22Rv1 (cell line): ENCODE measurements at regions not wholly inside any gene's neighbourhood (a gene's known extent, or its start where the extent isn't known, plus 50 kb on each side); places are given as distances from the start of the nearest gene placed in this dataset.

Source experiments
- ZFX ChIP-seq: fragments of 450-650 bp; IDR thresholded peaks from 2 replicates; pipeline ENCODE4 v1.6.1; 2017; ENCODE audit warnings: antibody characterized with exemption, borderline replicate concordance
- TF ChIP-seq, protein P1 (sequence below): fragments of 450-650 bp; IDR thresholded peaks from 2 replicates; pipeline ENCODE4 v1.5.1; 2017; ENCODE audit warnings: mild to moderate bottlenecking

DNA sequence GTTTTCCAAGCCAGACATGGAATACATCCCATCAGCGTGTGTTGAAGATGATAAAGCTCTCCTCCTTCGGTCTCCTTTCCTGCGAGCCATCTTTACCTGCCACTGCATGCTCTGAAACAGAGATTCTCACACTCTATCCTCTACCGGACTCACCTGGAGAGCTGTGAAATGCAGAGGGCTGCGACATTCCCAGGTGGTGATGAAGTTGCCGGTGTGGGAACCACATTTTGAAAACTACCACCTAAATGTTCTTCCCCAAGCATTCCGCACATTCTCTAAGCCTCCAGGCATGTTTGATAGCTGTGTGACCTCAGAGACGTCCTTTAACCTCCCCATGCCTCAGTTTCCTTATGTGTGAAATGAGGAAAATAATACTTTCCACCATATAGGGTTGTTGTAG lies 226.2 kb upstream of the RAB6C start:
- TF ChIP-seq, protein P1, sequence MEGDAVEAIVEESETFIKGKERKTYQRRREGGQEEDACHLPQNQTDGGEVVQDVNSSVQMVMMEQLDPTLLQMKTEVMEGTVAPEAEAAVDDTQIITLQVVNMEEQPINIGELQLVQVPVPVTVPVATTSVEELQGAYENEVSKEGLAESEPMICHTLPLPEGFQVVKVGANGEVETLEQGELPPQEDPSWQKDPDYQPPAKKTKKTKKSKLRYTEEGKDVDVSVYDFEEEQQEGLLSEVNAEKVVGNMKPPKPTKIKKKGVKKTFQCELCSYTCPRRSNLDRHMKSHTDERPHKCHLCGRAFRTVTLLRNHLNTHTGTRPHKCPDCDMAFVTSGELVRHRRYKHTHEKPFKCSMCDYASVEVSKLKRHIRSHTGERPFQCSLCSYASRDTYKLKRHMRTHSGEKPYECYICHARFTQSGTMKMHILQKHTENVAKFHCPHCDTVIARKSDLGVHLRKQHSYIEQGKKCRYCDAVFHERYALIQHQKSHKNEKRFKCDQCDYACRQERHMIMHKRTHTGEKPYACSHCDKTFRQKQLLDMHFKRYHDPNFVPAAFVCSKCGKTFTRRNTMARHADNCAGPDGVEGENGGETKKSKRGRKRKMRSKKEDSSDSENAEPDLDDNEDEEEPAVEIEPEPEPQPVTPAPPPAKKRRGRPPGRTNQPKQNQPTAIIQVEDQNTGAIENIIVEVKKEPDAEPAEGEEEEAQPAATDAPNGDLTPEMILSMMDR: no peak
- no peak for TF ChIP-seq ZFX
